ENCODE measurements at regions not wholly inside any gene's neighbourhood (a gene's known extent, or its start where the extent isn't known, plus 50 kb on each side); places are given as distances from the start of the nearest gene placed in this dataset.

- no peak for TF ChIP-seq GATA3 (IDR thresholded peaks at IDR 0.05; ENCODE audit: low read depth, low read length)
- TF ChIP-seq GATA2 (IDR thresholded peaks at IDR 0.05; ENCODE audit: low read depth, low read length) = no peak
Observed at GRCh38 chr2:138247302-138247701, 254.3 kb upstream of the SPOPL start.
